Right cardiac atrium (tissue), 5 donors: ENCODE measurements at regions not wholly inside any gene's neighbourhood (a gene's known extent, or its start where the extent isn't known, plus 50 kb on each side); places are given as distances from the start of the nearest gene placed in this dataset.

Experiments
- ATAC-seq, 2 donors: fragments of 200-7000 bp; cut with Tn5 transposase; one replicate each; pipeline versions ENCODE4 v1.8.0 to v1.9.1; 2020; ENCODE audit warnings: moderate library complexity in 2 of 2, mild to moderate bottlenecking in 1 of 2
- DNase-seq, 3 donors: peaks; one replicate each; pipeline ENCODE4 v3.0.0-alpha.2; 2020
- H3K27ac ChIP-seq: one replicate; pipeline ENCODE4 v1.5.1; 2013; ENCODE audit warnings: mild to moderate bottlenecking, low read length, control low read depth, moderate library complexity
- H3K27me3 ChIP-seq: one replicate; pipeline ENCODE4 v1.6.1; 2013; ENCODE audit not compliant: control insufficient read depth, insufficient read depth
- H3K4me1 ChIP-seq: one replicate; pipeline ENCODE4 v1.6.1; 2013; ENCODE audit warnings: low read length; ENCODE audit not compliant: control insufficient read depth, insufficient read depth
- H3K4me3 ChIP-seq: one replicate; pipeline ENCODE4 v1.5.1; 2013; ENCODE audit warnings: low read length, control low read depth
- H3K9me3 ChIP-seq: one replicate; pipeline ENCODE4 v1.6.1; 2013; ENCODE audit warnings: low read length; ENCODE audit not compliant: control insufficient read depth
- WGBS: extraction: QIAGEN DNeasy Blood & Tissue Kit; methylation state at CpG from one replicate; pipeline ENCODE4 v1.1.7; 2013; 5-methylcytosine and 5-hydroxymethylcytosine counted together
- intact Hi-C, 4 donors: fragments of 100-400 bp; cut with DNase I; formaldehyde crosslinking; loops; one replicate each; pipeline versions ENCODE4 v1.11.0 to v1.14.0; 2022 to 2023
- donor health status: healthy with polysubstance abuse.
- donor health status: DM: no; HTN: yes; CAD: no.
- donor health status: DM: no; HTN: no; CAD: no.
- donor health status: DM: no; HTN: yes; CAD: no; lungs with severe emphysema.
- donor health status: DM: yes; HTN: yes; CAD: no.

DNA sequence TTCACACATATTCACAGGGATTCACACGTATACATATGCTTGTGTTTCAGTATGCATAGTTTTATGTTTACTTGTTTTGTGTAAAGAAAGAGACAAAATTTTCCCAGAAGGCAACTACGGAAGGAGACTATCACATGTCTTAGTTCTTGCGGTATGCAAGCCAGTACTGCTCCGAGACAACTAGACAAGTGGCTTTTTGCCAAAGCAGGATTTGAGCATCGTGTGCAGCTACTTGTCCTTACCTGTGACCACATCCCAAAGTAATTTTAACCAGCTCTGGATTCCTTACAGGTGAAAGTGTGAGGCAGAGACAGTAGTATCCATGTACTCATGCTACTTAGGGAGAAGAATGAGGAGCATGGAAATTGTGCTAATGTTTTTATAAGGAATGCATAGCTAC, 591.4 kb upstream of the NR2F2 start:
- 73% methylated on average over 5 of the region's 5 CpGs for whole genome bisulfite sequencing
- intact Hi-C loops: no loop called here
- ATAC-seq (no peak), DNase-seq (no peak)
- H3K27ac ChIP-seq: no peak overlapping the region
- H3K4me1 ChIP-seq: no peaks in the 10 kb centered on the region
- H3K27me3 ChIP-seq: no peaks in the 10 kb centered on the region
- no peaks in the 10 kb centered on the region for H3K9me3 ChIP-seq
- H3K4me3 ChIP-seq: no peak overlapping the region

- WGBS: 88% methylated on average over 4 of the region's 4 CpGs
- Histone ChIP-seq H3K4me1 (no peaks in the 10 kb centered on the region), H3K9me3 (no peaks in the 10 kb centered on the region), H3K27ac (no peak overlapping the region), H3K27me3 (no peaks in the 10 kb centered on the region), H3K4me3 (no peak overlapping the region)
- no peak for ATAC-seq
- DNase-seq: no peak
- intact Hi-C loops: no loop called here
Measured at GRCh38 chr15:95741830-95742229, 588.7 kb upstream of the NR2F2 start.

DNA sequence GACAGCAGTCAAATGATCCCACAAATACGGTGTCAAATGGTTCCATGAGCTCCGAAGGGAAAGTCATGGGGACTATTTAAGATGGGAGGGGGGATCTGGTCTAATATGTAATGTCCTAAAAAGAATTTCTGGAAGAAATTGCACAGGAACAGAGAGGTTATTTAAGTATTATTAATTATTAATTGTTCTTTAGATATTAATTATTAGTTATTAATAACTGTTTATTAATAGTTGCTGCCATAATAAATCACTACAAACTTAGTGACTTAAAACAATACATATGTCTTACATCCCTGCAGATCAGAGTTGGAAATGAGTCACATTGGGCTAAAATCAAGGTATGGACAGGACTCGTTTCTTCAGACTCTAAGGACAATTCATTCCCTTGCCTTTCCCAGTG, 588.2 kb upstream of the NR2F2 start:
- Histone ChIP-seq H3K9me3 (no peaks in the 10 kb centered on the region), H3K4me3 (no peak overlapping the region), H3K27ac (no peak overlapping the region), H3K27me3 (no peaks in the 10 kb centered on the region), H3K4me1 (no peaks in the 10 kb centered on the region)
- DNase-seq: no peak
- no peak for ATAC-seq
- WGBS: 97% methylated on average over 3 of the region's 3 CpGs
- intact Hi-C loops: no loop called here

- WGBS: 93% methylated on average over 2 of the region's 2 CpGs
- intact Hi-C loops: no loop called here
- ATAC-seq (no peak), DNase-seq (peak in 1 of 3 donors; percentile 33)
- H3K4me1 ChIP-seq: no peaks in the 10 kb centered on the region
- H3K4me3 ChIP-seq: no peak overlapping the region
- no peaks in the 10 kb centered on the region for H3K27me3 ChIP-seq
- no peaks in the 10 kb centered on the region for H3K9me3 ChIP-seq
- no peak overlapping the region for H3K27ac ChIP-seq
Measured at GRCh38 chr15:95742836-95743235, 587.7 kb upstream of the NR2F2 start.

DNA sequence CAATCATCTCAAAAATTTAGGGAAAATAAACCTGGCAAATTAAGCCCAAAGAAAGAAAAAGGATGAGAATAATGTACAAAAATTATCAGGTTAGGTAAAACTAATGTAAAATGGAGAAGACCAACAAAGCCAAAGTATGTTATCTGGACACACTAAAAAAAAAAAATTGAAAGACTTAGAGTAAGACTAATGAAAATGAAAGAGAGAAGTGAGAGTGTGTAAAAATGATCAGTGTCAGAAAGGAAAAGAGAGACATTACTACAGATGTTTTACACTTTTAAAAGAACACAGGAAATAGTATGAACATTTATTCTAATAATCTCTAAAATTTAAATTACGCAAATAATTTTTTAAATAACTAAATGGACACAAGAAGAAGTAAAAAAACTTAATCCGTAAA, 573.3 kb upstream of the NR2F2 start:
- H3K9me3 ChIP-seq: no peaks in the 10 kb centered on the region
- no peak overlapping the region for H3K27ac ChIP-seq
- no peak for DNase-seq
- no peak for ATAC-seq
- no peak overlapping the region for H3K4me3 ChIP-seq
- 97% methylated on average over 2 of the region's 2 CpGs for WGBS
- H3K27me3 ChIP-seq: no peaks in the 10 kb centered on the region
- H3K4me1 ChIP-seq: no peaks in the 10 kb centered on the region
- intact Hi-C loops: no loop called here

- H3K4me1 ChIP-seq: no peaks in the 10 kb centered on the region
- intact Hi-C loops: no loop called here
- no peak for ATAC-seq
- H3K27me3 ChIP-seq: no peaks in the 10 kb centered on the region
- no peak overlapping the region for H3K27ac ChIP-seq
- 60% methylated on average over 1 of the region's 1 CpG for WGBS
- H3K4me3 ChIP-seq: no peak overlapping the region
- H3K9me3 ChIP-seq: no peaks in the 10 kb centered on the region
- DNase-seq: no peak
Measured at GRCh38 chr15:95758451-95758850, 572.0 kb upstream of the NR2F2 start.

DNA sequence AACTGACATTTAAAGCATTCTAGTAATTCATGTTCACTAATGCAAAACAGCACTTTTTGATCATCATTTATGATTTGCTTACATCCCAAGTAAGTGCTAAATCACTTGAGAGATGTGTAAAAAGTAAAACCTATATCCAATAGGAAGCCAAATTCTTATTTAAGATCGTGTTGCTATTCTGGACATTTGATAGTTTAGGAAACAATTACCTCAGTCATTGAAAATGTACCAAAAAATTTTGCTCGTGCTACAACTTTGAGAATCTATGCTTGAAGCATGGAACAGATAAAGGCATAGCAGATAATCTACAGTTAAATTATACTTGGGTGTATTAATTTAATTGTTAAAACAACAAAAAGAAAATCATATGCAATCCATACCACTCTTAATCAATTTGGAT, 571.6 kb upstream of the NR2F2 start:
- WGBS: 26% methylated on average over 2 of the region's 2 CpGs
- Histone ChIP-seq H3K27ac (no peak overlapping the region), H3K27me3 (no peaks in the 10 kb centered on the region), H3K9me3 (no peaks in the 10 kb centered on the region), H3K4me1 (no peaks in the 10 kb centered on the region), H3K4me3 (no peak overlapping the region)
- intact Hi-C loops: no loop called here
- no peak for ATAC-seq
- DNase-seq: no peak

GRCh38 chr15:95760508-95760907, 570.0 kb upstream of the NR2F2 start:
- DNase-seq: peak in 2 of 3 donors; percentile 14 to 38
- Histone ChIP-seq H3K27me3 (no peaks in the 10 kb centered on the region), H3K4me1 (no peaks in the 10 kb centered on the region), H3K27ac (no peak overlapping the region), H3K9me3 (no peaks in the 10 kb centered on the region), H3K4me3 (no peak overlapping the region)
- intact Hi-C loops: no loop called here
- 39% methylated on average over 5 of the region's 5 CpGs for WGBS
- peak in 1 of 2 donors; percentile 45 for ATAC-seq

GRCh38 chr15:95761501-95762165, 568.9 kb upstream of the NR2F2 start:
- no peak overlapping the region for H3K27ac ChIP-seq
- H3K4me3 ChIP-seq: no peak overlapping the region
- no peaks in the 10 kb centered on the region for H3K27me3 ChIP-seq
- intact Hi-C loops: no loop called here
- no peaks in the 10 kb centered on the region for H3K9me3 ChIP-seq
- ATAC-seq (peak; percentile 55 to 68), DNase-seq (no peak)
- no peaks in the 10 kb centered on the region for H3K4me1 ChIP-seq
- WGBS: 51% methylated on average over 9 of the region's 9 CpGs

DNA sequence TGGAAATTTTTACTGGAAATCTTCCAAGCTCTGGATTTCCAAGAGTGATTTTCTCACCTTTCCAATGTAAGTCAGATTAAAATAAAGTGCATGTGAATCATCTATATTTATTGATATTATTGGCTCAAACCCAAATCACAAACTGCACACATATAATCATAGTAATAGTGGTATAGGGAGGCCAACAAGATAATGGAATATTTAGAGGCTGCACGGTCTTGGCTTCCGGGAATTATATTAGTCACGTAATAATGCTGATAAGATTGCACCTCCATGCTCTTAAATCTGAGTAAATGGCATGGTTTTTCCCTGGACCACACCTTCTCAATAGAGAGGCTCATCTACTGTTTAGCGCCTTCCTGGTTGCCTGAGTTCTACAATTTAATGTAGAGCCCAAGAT, 567.1 kb upstream of the NR2F2 start:
- Histone ChIP-seq H3K27me3 (no peaks in the 10 kb centered on the region), H3K4me1 (no peaks in the 10 kb centered on the region), H3K9me3 (no peaks in the 10 kb centered on the region), H3K4me3 (no peak overlapping the region), H3K27ac (no peak overlapping the region)
- whole genome bisulfite sequencing: 58% methylated on average over 4 of the region's 4 CpGs
- ATAC-seq (no peak), DNase-seq (no peak)
- intact Hi-C loops: no loop called here

DNA sequence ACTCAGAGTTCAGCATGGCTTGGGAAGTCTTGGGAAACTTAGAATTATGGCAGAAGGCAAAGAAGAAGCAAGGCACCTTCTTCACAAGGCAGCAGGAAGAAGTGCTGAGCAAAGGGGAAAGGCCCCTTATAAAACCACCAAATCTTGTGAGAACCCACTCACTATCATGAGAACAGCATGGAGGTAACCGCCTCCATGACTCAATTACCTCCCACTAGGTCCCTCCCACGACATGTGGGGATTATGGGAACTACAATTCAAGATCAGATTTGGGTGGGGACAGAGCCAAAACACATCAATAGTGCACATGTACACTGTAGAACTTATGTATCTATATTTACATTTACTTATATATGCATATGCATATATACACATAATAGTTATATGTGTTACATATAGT, 565.3 kb upstream of the NR2F2 start:
- H3K27me3 ChIP-seq: no peaks in the 10 kb centered on the region
- DNase-seq: no peak
- H3K4me3 ChIP-seq: no peak overlapping the region
- no peaks in the 10 kb centered on the region for H3K4me1 ChIP-seq
- H3K9me3 ChIP-seq: no peaks in the 10 kb centered on the region
- no peak overlapping the region for H3K27ac ChIP-seq
- 94% methylated on average over 2 of the region's 2 CpGs for whole genome bisulfite sequencing
- intact Hi-C loops: no loop called here
- no peak for ATAC-seq

- ATAC-seq (no peak), DNase-seq (no peak)
- H3K27me3 ChIP-seq: no peaks in the 10 kb centered on the region
- no peak overlapping the region for H3K4me3 ChIP-seq
- H3K4me1 ChIP-seq: no peaks in the 10 kb centered on the region
- intact Hi-C loops: no loop called here
- H3K9me3 ChIP-seq: no peaks in the 10 kb centered on the region
- H3K27ac ChIP-seq: no peak overlapping the region
Measured at GRCh38 chr15:95770196-95770595, 560.3 kb upstream of the NR2F2 start.
